Chondrocyte (in vitro differentiated cells): ENCODE measurements at regions not wholly inside any gene's neighbourhood (a gene's known extent, or its start where the extent isn't known, plus 50 kb on each side); places are given as distances from the start of the nearest gene placed in this dataset.

Experiments used
- DNase-seq: peaks from one replicate; pipeline ENCODE4 v3.0.0; 2021; ENCODE audit warnings: mixed read lengths, low spot score
- H3K27ac Mint-ChIP-seq: one replicate; pipeline ENCODE4 v1.8.0; 2021; ENCODE audit warnings: mild to moderate bottlenecking, moderate library complexity, mixed read lengths; ENCODE audit not compliant: unreplicated experiment
- H3K27me3 Mint-ChIP-seq: 2 replicates; pipeline ENCODE4 v1.8.0; 2021; ENCODE audit warnings: low read depth, mixed read lengths
- H3K36me3 Mint-ChIP-seq: 2 replicates; pipeline ENCODE4 v1.8.0; 2021; ENCODE audit warnings: low read depth, mixed read lengths
- H3K4me1 Mint-ChIP-seq: 2 replicates; pipeline ENCODE4 v1.8.0; 2021; ENCODE audit warnings: low read depth, mild to moderate bottlenecking, mixed read lengths
- H3K4me3 Mint-ChIP-seq: one replicate; pipeline ENCODE4 v1.8.0; 2021; ENCODE audit warnings: mild to moderate bottlenecking, moderate library complexity, mixed read lengths; ENCODE audit not compliant: unreplicated experiment
- H3K9me3 Mint-ChIP-seq: 2 replicates; pipeline ENCODE4 v1.8.0; 2021; ENCODE audit warnings: low read depth, mixed read lengths
- CTCF ChIP-seq: fragments of 200-600 bp; sonication (generic); IDR thresholded peaks from 2 replicates; pipeline ENCODE4 v1.5.0; 2021; ENCODE audit warnings: antibody characterized with exemption, mild to moderate bottlenecking, moderate library complexity

- H3K4me3 Mint-ChIP-seq = no peak overlapping the region
- no peak overlapping the region for H3K27ac Mint-ChIP-seq
- no peaks in the 10 kb centered on the region for H3K9me3 Mint-ChIP-seq
- no peaks in the 10 kb centered on the region for H3K4me1 Mint-ChIP-seq
- peaks cover 31% of the 10 kb centered on the region for H3K27me3 Mint-ChIP-seq
- DNase-seq = no peak
- H3K36me3 Mint-ChIP-seq = no peaks in the 10 kb centered on the region
- no peak for TF ChIP-seq CTCF
Measured at GRCh38 chr16:86382067-86382773, 128.1 kb upstream of the FOXF1 start.

- DNase-seq = no peak
- H3K27ac Mint-ChIP-seq = no peak overlapping the region
- H3K27me3 Mint-ChIP-seq = peaks cover 30% of the 10 kb centered on the region
- H3K9me3 Mint-ChIP-seq = peaks cover 3% of the 10 kb centered on the region
- TF ChIP-seq CTCF = no peak
- no peaks in the 10 kb centered on the region for H3K36me3 Mint-ChIP-seq
- H3K4me1 Mint-ChIP-seq = peaks cover 3% of the 10 kb centered on the region
- H3K4me3 Mint-ChIP-seq = no peak overlapping the region
Measured at GRCh38 chr16:86382774-86383407, 127.4 kb upstream of the FOXF1 start.

- Mint-ChIP-seq H3K4me1 (peaks cover 3% of the 10 kb centered on the region), H3K27ac (no peak overlapping the region), H3K36me3 (no peaks in the 10 kb centered on the region), H3K27me3 (peaks cover 28% of the 10 kb centered on the region), H3K4me3 (no peak overlapping the region), H3K9me3 (peaks cover 4% of the 10 kb centered on the region)
- DNase-seq = no peak
- TF ChIP-seq CTCF = no peak
Measured at GRCh38 chr16:86383488-86384262, 126.7 kb upstream of the FOXF1 start.

GRCh38 chr16:86384263-86384649, 126.1 kb upstream of the FOXF1 start:
- H3K4me3 Mint-ChIP-seq = no peak overlapping the region
- DNase-seq = no peak
- H3K36me3 Mint-ChIP-seq = no peaks in the 10 kb centered on the region
- no peak for TF ChIP-seq CTCF
- no peak overlapping the region for H3K27ac Mint-ChIP-seq
- H3K27me3 Mint-ChIP-seq = peaks cover 30% of the 10 kb centered on the region
- H3K9me3 Mint-ChIP-seq = peaks cover 4% of the 10 kb centered on the region
- H3K4me1 Mint-ChIP-seq = peaks cover 3% of the 10 kb centered on the region

GRCh38 chr16:86384980-86385379, 125.3 kb upstream of the FOXF1 start:
- no peak overlapping the region for H3K4me3 Mint-ChIP-seq
- H3K4me1 Mint-ChIP-seq = peaks cover 3% of the 10 kb centered on the region
- peaks cover 26% of the 10 kb centered on the region for H3K27me3 Mint-ChIP-seq
- no peaks in the 10 kb centered on the region for H3K36me3 Mint-ChIP-seq
- H3K27ac Mint-ChIP-seq = no peak overlapping the region
- H3K9me3 Mint-ChIP-seq = peaks cover 4% of the 10 kb centered on the region
- no peak for TF ChIP-seq CTCF
- DNase-seq = no peak
